ENCODE measurements at regions not wholly inside any gene's neighbourhood (a gene's known extent, or its start where the extent isn't known, plus 50 kb on each side); places are given as distances from the start of the nearest gene placed in this dataset.

DNA sequence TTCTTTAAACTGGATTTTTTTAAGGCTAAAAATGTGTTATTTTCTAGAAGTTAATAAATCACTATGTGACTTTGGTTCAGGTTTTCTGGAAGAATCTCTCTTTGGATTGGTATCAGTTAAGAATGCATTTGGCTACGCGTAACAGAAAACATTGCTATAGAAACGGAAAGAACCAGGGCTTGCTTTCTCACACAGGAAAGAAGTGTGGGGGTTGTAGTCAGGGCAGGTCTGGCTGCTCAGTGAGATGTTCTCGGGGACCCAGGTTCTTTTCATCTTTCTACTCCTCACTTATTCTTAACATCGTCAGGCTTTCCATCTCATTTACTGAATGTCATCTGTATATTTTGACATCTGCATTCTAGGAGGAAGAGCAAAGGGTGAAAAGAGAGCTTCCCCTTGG lies 191.4 kb downstream of the ZBTB18 start:
- no peak for TF ChIP-seq ZNF548 (tag by site-specific recombination; IDR thresholded peaks at IDR 0.05)
- TF ChIP-seq ZNF274 (IDR thresholded peaks at IDR 0.05; ENCODE audit: low read length), result no peak
- TF ChIP-seq ZNF274 (tag by site-specific recombination; IDR thresholded peaks at IDR 0.05; ENCODE audit: borderline replicate concordance), result no peak
- TF ChIP-seq ZNF324 (tag by site-specific recombination; IDR thresholded peaks at IDR 0.05), result no peak
- TF ChIP-seq, protein P1, sequence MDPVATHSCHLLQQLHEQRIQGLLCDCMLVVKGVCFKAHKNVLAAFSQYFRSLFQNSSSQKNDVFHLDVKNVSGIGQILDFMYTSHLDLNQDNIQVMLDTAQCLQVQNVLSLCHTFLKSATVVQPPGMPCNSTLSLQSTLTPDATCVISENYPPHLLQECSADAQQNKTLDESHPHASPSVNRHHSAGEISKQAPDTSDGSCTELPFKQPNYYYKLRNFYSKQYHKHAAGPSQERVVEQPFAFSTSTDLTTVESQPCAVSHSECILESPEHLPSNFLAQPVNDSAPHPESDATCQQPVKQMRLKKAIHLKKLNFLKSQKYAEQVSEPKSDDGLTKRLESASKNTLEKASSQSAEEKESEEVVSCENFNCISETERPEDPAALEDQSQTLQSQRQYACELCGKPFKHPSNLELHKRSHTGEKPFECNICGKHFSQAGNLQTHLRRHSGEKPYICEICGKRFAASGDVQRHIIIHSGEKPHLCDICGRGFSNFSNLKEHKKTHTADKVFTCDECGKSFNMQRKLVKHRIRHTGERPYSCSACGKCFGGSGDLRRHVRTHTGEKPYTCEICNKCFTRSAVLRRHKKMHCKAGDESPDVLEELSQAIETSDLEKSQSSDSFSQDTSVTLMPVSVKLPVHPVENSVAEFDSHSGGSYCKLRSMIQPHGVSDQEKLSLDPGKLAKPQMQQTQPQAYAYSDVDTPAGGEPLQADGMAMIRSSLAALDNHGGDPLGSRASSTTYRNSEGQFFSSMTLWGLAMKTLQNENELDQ (tag by site-specific recombination; IDR thresholded peaks at IDR 0.05; ENCODE audit: low read depth), result no peak
- TF ChIP-seq ZNF48 (tag by site-specific recombination; IDR thresholded peaks at IDR 0.05), result no peak
